PC-9 (cell line): ENCODE measurements at regions not wholly inside any gene's neighbourhood (a gene's known extent, or its start where the extent isn't known, plus 50 kb on each side); places are given as distances from the start of the nearest gene placed in this dataset.

ENCODE experiments used
- BruUV-seq: library from RNA; stranded (reverse); fragments of 400-500 nt; replicated peaks from 2 replicates; lab custom pipeline; 2021; lab: Mats Ljungman, UMichigan
- CTCF ChIA-PET: fragments of 300-600 bp; sonication (Branson Sonifier 250); formaldehyde crosslinking; loops from one replicate; lab custom pipeline; 2022; ENCODE audit warnings: antibody characterized with exemption; lab: Charles Lee
- POLR2A ChIA-PET: fragments of 300-600 bp; sonication (Branson Sonifier 250); formaldehyde crosslinking; loops from one replicate; lab custom pipeline; 2022; ENCODE audit warnings: antibody characterized with exemption; ENCODE audit not compliant: unreplicated experiment; lab: Charles Lee
- DNase-seq, 2 experiments: peaks; one replicate each; pipeline versions ENCODE4 v3.0.0 to v3.0.0-alpha.2; 2015 to 2022; ENCODE audit warnings: mixed read lengths in 1 of 2
- H2AFZ ChIP-seq: fragments of 200-600 bp; sonication (generic); 2 replicates; pipeline ENCODE4 v1.8.1; 2017; ENCODE audit warnings: antibody characterized with exemption
- H3F3A ChIP-seq: fragments of 200-600 bp; sonication (generic); 2 replicates; pipeline ENCODE4 v1.8.1; 2017; ENCODE audit warnings: antibody characterized with exemption, mild to moderate bottlenecking, low read depth; ENCODE audit not compliant: insufficient read depth
- H3K27ac ChIP-seq: fragments of 200-600 bp; sonication (generic); 2 replicates; pipeline ENCODE4 v1.6.1; 2016; ENCODE audit warnings: mixed run types
- H3K27me3 ChIP-seq: fragments of 200-600 bp; sonication (generic); 2 replicates; pipeline ENCODE4 v1.6.1; 2016; ENCODE audit warnings: low read depth, mixed run types; ENCODE audit not compliant: insufficient read depth
- H3K36me3 ChIP-seq: fragments of 200-600 bp; sonication (generic); 2 replicates; pipeline ENCODE4 v1.6.1; 2016; ENCODE audit warnings: low read depth, mixed run types
- H3K4me1 ChIP-seq: fragments of 200-600 bp; sonication (generic); replicated peaks from 2 replicates; pipeline ENCODE4 v1.6.1; 2016; ENCODE audit warnings: mixed run types; ENCODE audit not compliant: insufficient read depth
- H3K4me2 ChIP-seq: fragments of 200-600 bp; sonication (generic); 2 replicates; pipeline ENCODE4 v1.6.1; 2017; ENCODE audit warnings: mixed run types
- H3K4me3 ChIP-seq: fragments of 200-600 bp; sonication (generic); 2 replicates; pipeline ENCODE4 v1.6.1; 2016; ENCODE audit warnings: mixed run types
- H3K79me2 ChIP-seq: fragments of 200-600 bp; sonication (generic); 2 replicates; pipeline ENCODE4 v1.6.1; 2017; ENCODE audit warnings: low read depth, mixed run types
- H3K9me2 ChIP-seq: fragments of 200-600 bp; sonication (generic); 2 replicates; pipeline ENCODE4 v1.8.1; 2017; ENCODE audit warnings: mild to moderate bottlenecking; ENCODE audit not compliant: insufficient read depth
- H3K9me3 ChIP-seq: fragments of 200-600 bp; sonication (generic); 2 replicates; pipeline ENCODE4 v1.8.1; 2016; ENCODE audit warnings: low read depth; ENCODE audit not compliant: insufficient read depth
- H4K20me1 ChIP-seq: fragments of 200-600 bp; sonication (generic); 2 replicates; pipeline ENCODE4 v1.8.1; 2017; ENCODE audit not compliant: insufficient read depth
- EZH2 ChIP-seq: fragments of 200-600 bp; sonication (generic); IDR thresholded peaks from 2 replicates; pipeline ENCODE4 v1.8.0; 2017; ENCODE audit warnings: antibody characterized with exemption, low read depth
- intact Hi-C: fragments of 100-400 bp; cut with micrococcal nuclease; formaldehyde crosslinking; loops from one replicate; pipeline ENCODE4 v1.10.0; 2022; ENCODE audit not compliant: unreplicated experiment
- TF ChIP-seq, protein P1 (sequence below): fragments of 200-600 bp; sonication (generic); conservative IDR thresholded peaks from 2 replicates; pipeline ENCODE4 v1.6.1; 2017; ENCODE audit warnings: mixed run types, antibody characterized with exemption, mild to moderate bottlenecking, moderate library complexity

DNA sequence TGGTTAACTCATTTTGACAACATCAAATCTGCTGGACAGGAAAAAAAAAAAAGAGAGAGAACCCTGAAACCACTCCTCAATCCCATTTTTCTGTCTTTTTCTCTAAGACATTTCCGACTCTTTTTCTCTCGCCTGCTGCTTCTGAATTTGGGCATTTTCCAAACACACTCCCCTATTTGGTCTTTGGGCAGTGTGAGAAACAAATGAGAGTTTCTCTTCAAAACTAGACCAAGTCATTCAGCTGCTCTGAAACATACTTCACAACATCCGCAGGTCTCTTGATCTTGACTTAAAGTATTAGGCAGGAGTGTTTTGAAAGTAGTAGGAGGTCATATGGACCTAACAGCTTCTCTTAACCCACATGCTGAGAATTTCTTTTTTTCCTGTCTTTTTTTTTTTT lies 364.8 kb upstream of the ESRRG start:
- Histone ChIP-seq H3K9me3 (no peaks in the 10 kb centered on the region), H3K4me1 (no peaks in the 10 kb centered on the region), H2AFZ (no peak overlapping the region), H3K27me3 (no peaks in the 10 kb centered on the region; the same call in 1 of the 2 replicates), H3K36me3 (no peaks in the 10 kb centered on the region), H3K27ac (no peak overlapping the region), H3K9me2 (no peaks in the 10 kb centered on the region; the same call in 1 of the 2 replicates), H3K4me2 (no peak overlapping the region), H3K79me2 (no peaks in the 10 kb centered on the region), H4K20me1 (no peaks in the 10 kb centered on the region), H3K4me3 (no peak overlapping the region), H3F3A (no peaks in the 10 kb centered on the region)
- intact Hi-C loops: no loop called here
- DNase-seq: no peak
- TF ChIP-seq EZH2: no peak
- TF ChIP-seq, protein P1, sequence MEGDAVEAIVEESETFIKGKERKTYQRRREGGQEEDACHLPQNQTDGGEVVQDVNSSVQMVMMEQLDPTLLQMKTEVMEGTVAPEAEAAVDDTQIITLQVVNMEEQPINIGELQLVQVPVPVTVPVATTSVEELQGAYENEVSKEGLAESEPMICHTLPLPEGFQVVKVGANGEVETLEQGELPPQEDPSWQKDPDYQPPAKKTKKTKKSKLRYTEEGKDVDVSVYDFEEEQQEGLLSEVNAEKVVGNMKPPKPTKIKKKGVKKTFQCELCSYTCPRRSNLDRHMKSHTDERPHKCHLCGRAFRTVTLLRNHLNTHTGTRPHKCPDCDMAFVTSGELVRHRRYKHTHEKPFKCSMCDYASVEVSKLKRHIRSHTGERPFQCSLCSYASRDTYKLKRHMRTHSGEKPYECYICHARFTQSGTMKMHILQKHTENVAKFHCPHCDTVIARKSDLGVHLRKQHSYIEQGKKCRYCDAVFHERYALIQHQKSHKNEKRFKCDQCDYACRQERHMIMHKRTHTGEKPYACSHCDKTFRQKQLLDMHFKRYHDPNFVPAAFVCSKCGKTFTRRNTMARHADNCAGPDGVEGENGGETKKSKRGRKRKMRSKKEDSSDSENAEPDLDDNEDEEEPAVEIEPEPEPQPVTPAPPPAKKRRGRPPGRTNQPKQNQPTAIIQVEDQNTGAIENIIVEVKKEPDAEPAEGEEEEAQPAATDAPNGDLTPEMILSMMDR: no peak
- ChIA-PET CTCF (no interaction called here), POLR2A (no interaction called here)
- no TSS peak for BruUV-seq

DNA sequence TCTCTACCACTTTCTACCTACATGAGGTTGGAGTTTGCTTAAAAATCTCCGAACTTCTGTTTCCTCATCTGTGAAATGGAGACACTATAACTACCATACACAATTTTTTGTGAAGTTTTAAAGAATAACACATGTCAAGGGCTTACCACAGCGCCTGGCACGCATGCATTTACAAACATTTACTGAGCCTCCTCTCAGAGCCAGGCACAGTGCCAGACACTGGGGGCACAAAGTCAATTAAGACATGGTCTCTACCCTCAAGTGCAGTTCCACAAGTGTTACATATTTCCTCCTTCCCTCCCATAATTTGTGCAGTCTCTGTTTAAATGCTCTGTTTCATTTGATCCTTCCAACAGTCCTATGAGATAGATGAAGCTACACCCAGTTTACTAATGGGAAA lies 356.4 kb upstream of the ESRRG start:
- no peaks in the 10 kb centered on the region for H3K4me1 ChIP-seq
- H3K27ac ChIP-seq: no peak overlapping the region
- BruUV-seq: no TSS peak
- no peaks in the 10 kb centered on the region for H3K9me3 ChIP-seq
- ChIA-PET POLR2A (no interaction called here), CTCF (no interaction called here)
- H2AFZ ChIP-seq: no peak overlapping the region
- no peak for DNase-seq
- H3K4me2 ChIP-seq: no peak overlapping the region
- H3K36me3 ChIP-seq: no peaks in the 10 kb centered on the region
- no peaks in the 10 kb centered on the region for H3K79me2 ChIP-seq
- H4K20me1 ChIP-seq: no peaks in the 10 kb centered on the region
- H3F3A ChIP-seq: no peaks in the 10 kb centered on the region
- intact Hi-C loops: no loop called here
- no peaks in the 10 kb centered on the region for H3K27me3 ChIP-seq
- no peaks in the 10 kb centered on the region; the same call in 1 of the 2 replicates for H3K9me2 ChIP-seq
- no peak for TF ChIP-seq EZH2
- TF ChIP-seq, protein P1: no peak
- no peak overlapping the region for H3K4me3 ChIP-seq

DNA sequence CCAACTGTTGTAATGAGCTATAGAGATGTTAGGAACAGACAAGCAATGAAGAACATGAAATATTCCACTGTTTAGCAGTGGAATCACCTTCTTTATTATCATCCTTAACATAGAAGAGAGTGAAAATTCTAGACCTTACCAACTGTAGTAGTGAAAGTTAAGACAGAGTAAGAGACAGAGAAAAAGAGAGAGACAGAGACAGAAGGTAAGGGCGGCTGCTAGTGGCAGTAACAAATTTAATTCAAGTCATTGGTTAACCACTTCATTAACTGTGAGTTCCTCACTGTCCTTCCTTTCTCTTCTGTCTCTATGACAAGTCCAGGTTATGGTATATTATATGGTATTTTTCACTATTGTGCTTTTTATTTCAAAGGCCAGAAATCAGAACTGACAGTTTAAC lies 355.7 kb upstream of the ESRRG start:
- no peak overlapping the region for H3K4me3 ChIP-seq
- no peaks in the 10 kb centered on the region; the same call in 1 of the 2 replicates for H3K9me2 ChIP-seq
- no TSS peak for BruUV-seq
- no peaks in the 10 kb centered on the region for H3K9me3 ChIP-seq
- H3K27ac ChIP-seq: no peak overlapping the region
- no peaks in the 10 kb centered on the region for H3K27me3 ChIP-seq
- H3F3A ChIP-seq: no peaks in the 10 kb centered on the region
- POLR2A ChIA-PET: no interaction called here
- no peaks in the 10 kb centered on the region for H3K4me1 ChIP-seq
- H2AFZ ChIP-seq: no peak overlapping the region
- DNase-seq: no peak
- no peak overlapping the region for H3K4me2 ChIP-seq
- no peaks in the 10 kb centered on the region for H4K20me1 ChIP-seq
- intact Hi-C loops: no loop called here
- H3K36me3 ChIP-seq: no peaks in the 10 kb centered on the region
- TF ChIP-seq EZH2: no peak
- TF ChIP-seq, protein P1: no peak
- CTCF ChIA-PET: no interaction called here
- no peaks in the 10 kb centered on the region for H3K79me2 ChIP-seq
